NCI-H510A treated with DMSO at 0.1 percent for 48 hours (cell line): ENCODE measurements at regions not wholly inside any gene's neighbourhood (a gene's known extent, or its start where the extent isn't known, plus 50 kb on each side); places are given as distances from the start of the nearest gene placed in this dataset.
"Not testable (repeated sequence)": the region's sequence is repeated elsewhere in the genome, so short reads cannot be mapped to it uniquely, and the experiment has no call there.

Experiments
- DNase-seq: peaks from one replicate; lab custom pipeline; 2025; lab: John Stamatoyannopoulos, UW

DNA sequence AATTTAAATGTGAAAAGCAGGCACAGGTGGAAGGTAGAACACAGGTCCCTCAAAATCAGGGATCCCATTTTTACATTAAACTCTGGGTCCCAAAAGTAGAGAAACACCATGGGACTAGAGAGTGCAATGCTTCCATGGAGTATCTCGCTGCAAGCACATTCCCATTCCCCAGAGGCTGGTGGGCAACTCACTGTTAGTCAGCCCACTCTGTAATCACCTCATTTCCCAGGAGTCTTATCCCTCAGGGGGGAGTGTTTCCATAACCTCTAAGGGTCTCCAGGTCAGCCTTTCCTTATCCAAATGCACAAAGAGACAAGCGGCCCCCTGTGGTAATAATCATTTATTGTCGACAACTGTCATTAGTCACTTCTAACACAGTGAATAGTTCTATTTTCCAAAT, 490.1 kb upstream of the LRRC7 start:
- DNase-seq: no peak

DNA sequence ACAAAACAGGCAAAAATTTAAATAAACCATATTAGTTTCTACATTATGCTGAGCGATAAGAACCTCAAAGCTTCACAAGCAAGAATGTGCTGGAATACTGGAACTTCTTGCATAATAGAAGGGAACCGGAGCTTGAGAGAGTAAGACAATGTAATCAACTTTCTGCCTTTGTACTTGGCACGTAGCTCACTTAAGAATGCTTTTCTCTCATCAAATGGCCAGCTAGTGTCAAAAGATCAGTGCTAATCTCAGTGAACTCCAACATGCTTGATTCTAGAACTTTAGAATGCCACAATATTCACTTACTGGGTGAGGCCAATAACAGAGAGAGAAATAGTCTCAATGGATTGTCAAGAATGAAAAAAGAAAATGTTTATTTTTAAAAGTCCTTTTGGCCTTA, 486.1 kb upstream of the LRRC7 start:
- no peak for DNase-seq

DNA sequence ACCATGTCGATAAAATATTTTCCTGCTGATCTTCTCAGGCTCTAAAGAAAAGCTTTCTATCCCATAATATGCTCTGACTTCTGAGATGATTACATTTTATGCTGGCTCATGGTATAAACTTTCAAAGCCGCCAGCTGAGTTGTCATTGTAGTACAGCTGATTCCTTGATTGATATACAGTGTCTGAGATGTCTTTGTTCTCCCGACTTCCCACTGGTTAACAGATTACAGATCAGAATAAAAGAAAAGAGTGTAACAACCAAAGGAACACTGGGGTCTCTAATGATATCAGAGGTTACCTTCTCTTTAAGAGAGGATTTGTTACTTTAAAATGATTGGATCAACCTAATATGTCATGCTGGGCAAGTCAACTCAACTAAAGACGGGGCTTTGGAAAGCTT, 485.4 kb upstream of the LRRC7 start:
- DNase-seq: no peak

DNA sequence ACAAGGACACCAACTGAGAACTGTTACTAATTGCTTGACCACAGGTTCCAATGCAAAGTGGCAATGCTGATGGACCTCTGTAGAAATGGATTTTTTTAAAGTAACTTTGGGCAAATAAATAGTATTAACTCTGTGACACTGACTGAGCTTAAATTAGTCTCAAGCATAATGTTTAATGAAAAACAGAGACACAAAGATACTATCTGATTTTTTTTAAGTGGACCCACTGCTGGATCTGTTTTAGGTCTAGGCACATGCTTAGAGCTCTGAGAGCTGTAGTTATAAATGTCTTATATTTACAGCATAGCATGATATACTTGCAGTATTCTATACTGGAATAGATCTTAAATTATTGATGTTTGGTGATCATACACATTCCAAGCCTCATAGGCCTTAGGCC, 481.6 kb upstream of the LRRC7 start:
- no peak for DNase-seq

DNA sequence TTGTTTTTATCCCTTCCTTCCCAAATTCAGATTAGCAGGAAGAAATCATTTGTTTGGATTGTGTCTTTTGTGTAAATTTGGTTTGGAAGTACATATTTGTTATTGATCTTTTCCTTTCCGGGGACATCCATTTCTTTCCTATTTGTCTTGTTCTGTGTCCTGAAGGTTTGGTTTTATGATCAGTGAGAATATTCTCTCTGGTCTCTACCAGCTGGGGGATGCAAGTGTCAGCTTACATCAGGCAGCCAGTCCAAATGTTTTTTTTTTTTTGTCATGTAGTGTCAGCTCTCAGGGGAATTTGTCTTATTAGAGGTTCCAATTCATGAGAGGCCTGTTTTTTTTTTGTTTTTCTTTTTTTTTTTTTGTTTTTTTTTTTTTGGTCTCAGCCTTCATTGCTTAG, 479.2 kb upstream of the LRRC7 start:
- no peak for DNase-seq

DNA sequence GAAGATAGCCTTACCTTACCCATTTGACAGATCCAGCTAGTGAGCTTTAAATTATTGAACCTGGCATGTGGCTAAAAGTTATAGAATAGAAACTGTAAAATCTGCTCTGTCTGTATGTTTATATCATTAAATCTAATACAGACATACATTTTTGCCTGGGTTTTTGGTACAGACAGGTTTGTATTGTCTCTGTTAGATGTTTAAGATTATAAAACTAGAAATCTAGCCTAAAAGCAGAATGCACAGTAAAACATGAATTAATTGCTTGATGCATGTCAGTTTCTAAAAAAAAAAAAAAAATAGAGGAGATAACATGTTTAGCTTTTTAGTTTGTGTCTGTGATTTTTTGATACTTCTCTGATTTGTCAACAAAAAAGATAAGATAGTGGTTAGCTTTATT, 477.6 kb upstream of the LRRC7 start:
- no peak for DNase-seq

DNA sequence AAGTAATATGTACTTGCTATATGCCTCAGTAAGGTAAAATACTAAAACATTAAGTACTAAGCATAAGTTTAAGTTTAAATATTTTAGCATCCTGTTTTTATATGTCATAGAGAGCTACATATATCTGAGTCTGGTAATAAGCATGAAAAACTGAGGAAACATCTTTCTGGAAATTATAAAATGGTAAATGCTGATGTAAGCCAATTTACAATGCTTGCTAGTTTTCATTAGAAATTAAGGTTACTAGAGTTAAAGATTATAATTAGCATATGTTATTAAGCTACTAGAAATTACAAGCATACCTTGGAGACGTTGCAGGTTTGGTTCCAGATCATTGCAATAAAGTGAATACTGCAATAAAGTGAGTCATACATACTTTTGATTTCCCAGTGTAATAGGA, 477.0 kb upstream of the LRRC7 start:
- no peak for DNase-seq

DNA sequence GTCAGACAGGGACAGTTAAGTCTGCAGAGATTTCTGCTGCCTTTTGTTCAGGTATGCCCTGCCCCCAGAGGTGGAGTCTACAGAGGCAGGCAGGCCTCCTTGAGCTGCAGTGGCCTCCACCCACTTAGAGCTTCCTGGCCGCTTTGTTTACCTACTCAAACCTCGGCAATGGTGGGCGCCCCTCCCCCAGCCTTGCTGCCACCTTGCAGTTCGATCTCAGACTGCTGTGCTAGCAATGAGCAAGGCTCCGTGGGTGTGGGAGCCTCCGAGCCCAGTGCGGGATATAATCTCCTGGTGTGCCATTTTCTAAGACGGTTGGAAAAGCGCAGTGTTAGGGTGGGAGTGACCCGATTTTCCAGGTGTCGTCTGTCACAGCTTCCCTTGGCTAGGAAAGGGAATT, 465.7 kb upstream of the LRRC7 start:
- DNase-seq: not testable (repeated sequence)

DNA sequence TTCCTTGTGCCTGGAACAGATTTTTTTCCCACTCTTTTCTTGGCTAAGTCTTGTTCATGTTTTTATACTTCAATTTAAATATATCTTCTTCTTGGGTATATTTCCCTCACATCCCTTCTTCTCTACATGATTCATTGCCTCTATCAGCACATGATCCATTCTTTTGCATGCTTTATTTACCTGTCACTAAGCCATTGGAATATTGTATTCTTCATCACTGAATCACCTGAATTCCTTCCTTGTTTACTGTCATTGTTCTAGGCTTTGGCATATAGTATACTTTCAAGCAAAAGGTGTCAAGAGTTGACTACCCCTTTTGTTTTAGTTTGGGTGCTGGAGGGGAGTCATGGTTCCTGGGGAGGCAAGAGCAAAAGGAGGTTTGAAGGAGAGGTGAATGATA, 464.5 kb upstream of the LRRC7 start:
- DNase-seq: no peak

DNA sequence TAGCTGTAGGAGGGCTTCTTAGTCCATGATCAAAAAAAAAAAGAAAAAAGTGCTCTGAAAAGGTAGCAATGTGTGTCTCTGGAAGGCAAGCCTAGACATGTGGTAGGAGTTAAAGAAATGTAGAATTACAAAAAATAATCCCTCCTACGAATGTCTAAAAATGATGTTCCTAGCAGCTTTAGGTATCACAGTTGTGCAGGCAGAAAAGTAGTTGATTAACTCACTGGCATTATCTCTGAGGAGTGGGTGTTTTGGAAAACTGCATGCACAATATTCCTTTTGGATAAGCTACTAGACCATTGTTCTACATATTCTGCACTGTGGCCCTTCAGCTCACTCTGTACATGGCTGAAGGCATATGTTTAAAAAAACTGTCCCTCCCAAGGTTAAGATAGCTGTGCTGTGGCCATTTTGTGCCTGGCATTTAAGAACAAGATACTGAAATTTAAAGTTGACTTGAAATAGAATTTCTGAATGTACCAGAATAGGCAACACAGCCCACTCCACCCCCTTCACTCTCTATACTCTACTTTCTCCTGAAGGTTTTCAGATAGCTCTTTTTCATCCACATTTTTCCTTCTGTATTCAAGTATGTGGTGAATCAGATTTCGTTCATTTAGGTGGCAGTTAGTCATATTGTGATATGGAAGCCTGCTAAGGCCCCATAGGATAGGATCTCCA, 463.9 kb upstream of the LRRC7 start:
- DNase-seq: no peak

DNA sequence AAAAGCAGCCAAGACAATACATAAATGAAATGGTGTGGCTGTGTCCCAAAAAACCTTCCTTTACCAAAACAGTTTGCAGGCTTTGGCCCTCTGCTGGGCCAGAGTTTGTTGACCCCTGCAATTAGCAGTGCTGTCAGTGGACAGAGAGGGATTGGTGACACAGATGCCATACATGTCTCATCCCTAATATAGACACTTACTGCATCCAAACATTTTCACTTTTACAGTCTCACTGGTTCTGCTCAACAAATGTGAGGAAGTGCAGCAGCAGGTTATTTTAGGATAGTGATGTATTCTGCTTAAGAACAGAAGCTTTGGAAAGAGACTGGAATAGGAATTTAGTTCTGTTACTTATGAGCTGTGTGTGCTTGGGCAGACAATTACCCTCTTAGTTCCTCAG, 462.8 kb upstream of the LRRC7 start:
- DNase-seq: no peak

DNA sequence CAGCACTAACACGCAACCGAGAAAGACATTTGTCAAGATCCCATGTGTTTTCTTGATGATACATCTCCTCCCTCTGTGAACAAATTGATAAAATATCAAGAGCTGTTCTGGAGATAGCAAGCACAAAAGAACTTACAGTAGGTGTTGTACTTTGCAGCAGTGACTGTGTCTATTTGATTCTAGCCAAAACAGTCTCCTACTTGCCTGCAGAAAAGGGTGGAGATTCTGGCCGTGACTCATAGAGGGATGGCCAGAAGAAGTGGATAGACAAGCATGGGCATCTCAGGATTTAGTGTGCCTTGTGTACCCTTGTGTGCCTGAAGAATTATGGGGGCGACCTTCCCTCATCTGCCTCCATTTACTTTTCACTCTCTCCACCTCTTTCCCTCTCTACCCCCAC, 458.4 kb upstream of the LRRC7 start:
- no peak for DNase-seq

DNA sequence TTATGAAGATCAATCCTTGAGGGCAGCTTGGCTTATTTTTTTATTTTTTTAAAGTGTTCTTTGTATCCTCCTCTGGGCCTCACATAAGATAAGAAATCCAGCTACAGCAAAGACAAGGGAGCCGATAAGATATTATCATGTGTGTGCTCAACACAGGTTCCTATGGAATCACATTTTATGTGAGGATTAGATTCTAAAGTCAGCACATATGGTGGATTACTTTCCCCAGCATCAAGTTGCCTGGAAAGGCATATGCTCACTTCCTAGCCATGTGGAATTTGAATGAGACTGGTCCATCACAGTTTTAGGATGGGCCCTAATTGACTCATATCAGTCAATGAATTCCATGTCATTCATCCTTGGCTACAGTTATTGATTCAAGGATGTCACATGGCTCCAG, 456.9 kb upstream of the LRRC7 start:
- DNase-seq: no peak

DNA sequence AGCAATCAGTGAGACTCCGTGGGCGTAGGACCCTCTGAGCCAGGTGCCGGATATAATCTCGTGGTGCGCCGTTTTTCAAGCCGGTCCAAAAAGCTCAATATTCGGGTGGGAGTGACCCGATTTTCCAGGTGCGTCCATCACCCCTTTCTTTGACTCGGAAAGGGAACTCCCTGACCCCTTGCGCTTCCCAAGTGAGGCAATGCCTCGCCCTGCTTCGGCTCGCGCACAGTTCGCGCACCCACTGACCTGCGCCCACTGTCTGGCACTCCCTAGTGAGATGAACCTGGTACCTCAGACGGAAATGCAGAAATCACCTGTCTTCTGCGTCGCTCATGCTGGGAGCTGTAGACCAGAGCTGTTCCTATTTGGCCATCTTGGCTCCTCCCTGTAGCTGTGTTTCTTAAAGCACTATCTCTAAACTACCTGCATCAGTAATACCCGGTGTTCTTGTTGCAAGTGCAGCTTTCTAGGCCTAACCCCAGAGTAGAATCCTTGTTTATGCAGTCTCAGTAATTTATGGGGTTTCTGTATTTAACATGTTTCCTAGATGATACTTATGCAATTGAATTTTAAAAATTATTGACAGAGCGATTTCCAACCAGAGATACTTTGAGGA, 447.5 kb upstream of the LRRC7 start:
- not testable (repeated sequence) for DNase-seq

DNA sequence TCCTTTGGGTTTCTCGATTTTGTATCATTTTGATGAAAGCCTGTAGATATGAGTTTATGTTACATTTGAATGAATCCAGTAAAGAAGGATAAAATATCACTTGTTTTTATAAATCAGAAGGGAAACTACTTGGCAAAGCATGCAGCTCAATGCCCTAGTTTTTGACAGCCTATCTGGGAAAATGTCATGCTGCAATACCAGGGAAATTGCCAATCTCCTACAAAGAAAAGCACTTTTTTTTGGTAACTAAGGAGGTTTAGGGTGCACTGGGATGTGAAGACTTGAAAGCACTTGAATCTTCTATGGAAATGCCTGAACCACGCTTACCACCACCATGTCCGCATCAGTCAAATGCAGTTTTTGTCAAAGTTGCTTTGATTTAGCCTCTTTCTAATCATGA, 446.9 kb upstream of the LRRC7 start:
- DNase-seq: no peak

DNA sequence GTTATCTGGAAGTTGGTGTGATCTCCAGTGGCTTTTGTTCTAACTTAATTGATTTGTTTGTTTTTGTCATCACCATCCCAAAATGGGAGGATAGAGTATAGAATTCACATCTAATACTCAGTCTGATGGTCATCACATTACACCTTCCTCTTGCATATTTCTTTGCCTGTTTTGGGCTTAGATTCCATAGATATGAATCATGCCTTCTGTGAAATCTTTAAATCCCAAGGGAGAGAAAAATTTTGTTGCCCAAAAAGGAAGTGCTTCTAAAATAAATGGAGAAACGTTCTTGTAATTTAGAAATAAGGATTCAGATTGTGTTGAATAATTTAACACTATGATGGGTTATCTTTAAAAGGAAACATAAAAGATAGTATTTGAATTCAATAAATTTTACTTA, 446.0 kb upstream of the LRRC7 start:
- no peak for DNase-seq

DNA sequence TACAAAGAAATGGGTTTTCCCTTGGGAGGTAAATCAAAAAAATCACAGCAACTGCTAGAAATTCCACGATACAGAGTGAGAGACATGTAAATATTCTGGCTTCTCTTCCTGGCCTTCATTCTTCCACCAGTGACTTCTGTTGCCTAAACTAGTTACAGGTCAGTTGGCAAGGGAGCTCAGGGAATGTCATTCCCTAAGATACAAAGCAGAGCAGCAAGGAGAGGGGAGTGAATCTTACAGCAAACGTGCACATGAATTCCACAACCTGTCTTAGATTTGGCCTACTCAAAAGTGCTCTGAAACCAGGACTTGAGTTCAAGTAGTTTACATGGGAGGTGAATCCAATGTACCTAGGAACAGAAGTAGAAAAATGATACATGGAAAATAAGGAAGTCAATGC, 445.3 kb upstream of the LRRC7 start:
- no peak for DNase-seq

DNA sequence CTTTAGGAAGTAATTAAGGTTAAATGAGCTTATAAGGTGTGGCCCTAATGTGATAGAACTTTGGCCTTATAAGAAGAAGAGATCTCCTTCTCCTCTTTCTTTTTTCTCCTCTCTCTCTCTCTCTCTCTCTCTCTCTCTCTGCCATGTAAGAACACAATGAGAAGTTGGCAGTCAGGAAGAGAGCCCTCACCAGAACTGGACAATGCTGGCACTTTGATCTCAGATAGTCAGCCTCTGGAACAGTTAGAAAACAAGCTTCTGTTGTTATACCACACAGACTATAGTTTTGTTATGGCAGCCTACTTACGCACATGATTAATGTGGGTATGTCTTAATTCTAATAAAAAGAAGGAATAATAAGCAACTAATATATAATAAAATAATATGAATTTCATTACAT, 444.2 kb upstream of the LRRC7 start:
- no peak for DNase-seq

DNA sequence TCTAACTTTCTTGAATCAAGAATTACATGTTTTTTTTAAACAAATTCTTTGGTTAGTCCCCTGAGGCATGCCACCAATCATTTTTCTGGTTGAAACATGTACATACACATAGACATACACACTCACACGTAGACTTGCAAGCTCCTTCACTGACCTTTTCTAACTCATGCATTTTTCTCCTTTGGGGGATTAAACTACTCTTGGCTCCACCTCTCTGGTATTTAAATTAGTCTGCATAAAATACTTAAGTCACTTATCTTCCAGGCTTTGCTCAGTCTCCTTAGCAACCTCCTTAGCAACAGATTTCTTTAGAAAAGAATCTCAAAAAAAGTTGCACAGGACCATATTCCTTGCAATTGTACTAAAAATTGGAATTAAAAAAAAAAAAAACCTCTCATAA, 440.9 kb upstream of the LRRC7 start:
- no peak for DNase-seq

DNA sequence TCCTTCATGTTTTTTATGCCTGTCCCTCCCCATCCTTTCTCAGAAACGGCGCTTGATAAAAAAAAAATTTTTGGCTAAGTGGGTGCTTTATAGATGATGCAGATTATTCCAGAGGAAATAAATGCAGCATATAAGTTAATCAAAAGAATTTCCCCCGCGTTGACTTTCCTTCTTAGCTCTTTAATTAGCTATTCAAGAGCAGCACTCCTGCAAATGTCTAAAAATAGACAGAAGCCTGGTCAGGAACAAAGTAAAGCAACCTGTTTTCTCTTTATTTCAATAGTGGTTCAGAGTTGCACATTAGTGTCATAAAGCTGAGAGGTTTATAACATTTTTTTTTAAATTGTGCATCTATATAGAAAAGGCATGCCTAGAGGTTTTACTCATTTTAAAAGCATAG, 439.5 kb upstream of the LRRC7 start:
- no peak for DNase-seq

DNA sequence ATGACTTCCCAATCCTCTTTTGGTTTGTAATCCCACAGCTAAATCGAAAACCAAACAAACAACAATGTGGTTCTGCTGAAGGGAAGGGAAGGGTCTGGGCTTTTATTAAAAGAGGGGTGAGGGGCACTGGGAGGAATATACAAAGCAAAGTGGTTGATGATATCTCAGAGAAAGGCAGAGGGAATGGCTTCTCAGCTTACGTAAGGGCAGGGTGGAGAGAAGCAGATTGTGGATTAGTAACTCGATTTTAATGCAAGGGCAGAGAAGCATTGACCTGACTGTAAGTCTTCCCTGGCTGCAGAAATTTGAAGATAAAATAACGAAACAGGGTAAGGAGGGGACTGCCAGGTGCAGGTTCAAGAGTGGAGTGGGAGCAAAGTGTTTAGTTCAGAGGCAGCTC, 438.2 kb upstream of the LRRC7 start:
- DNase-seq: peak; percentile 23

DNA sequence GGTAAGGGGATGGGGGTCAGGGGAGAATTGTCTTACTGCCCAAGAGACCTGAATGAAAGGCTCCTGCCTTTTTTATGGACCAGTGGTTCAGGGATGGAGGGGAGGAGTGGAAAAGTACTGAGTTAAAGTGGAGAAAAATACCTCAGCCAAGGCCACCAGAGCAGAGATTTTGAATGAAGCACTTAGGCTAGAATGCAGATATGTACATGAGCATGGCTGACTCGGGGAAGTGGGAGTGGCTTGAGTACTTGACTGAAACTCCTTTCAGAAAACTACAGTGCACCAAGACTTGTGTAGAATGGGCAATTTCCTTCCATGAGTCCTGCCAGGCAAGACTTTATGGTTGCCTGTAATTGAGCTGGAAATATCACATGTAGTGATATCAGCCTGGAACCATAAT, 429.6 kb upstream of the LRRC7 start:
- DNase-seq: no peak

DNA sequence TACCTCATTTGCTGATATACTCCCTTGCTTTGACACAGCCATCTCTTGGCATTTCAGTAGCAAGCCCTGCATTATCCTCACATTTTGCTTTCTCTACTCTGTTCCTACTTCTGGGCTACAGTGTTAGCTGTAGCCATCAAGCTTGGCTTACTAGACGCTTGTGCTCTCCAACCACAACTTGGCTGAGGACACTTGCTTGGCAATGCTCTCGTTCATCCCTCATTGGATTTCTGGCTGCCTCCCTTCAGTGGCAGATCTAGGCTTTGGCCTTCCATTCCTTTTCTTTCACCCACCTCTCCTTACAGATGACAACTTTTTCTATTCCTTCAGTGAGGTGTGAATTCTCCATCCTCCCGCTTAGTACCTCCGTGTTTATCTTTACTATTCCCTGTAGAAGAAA, 428.7 kb upstream of the LRRC7 start:
- DNase-seq: no peak

DNA sequence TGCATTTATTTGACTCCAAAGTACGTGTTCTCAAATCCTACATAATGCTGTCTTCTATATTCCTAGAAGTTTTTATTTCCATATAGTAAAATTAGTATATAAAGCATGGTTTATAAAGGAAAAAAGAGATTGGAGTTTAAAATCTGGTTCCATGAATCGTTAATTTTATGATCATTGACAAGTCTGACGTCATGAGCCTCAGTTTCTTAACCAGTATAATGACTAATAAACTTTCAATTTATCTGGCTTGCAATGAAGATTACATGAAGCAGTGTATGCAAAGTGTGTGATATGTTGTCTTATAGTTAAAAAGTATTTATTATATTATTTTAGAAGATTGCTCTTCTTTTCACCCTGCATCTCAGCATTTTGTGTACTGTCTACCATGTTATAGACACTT, 421.4 kb upstream of the LRRC7 start:
- no peak for DNase-seq
